ENCODE measurements at regions not wholly inside any gene's neighbourhood (a gene's known extent, or its start where the extent isn't known, plus 50 kb on each side); places are given as distances from the start of the nearest gene placed in this dataset.

DNA sequence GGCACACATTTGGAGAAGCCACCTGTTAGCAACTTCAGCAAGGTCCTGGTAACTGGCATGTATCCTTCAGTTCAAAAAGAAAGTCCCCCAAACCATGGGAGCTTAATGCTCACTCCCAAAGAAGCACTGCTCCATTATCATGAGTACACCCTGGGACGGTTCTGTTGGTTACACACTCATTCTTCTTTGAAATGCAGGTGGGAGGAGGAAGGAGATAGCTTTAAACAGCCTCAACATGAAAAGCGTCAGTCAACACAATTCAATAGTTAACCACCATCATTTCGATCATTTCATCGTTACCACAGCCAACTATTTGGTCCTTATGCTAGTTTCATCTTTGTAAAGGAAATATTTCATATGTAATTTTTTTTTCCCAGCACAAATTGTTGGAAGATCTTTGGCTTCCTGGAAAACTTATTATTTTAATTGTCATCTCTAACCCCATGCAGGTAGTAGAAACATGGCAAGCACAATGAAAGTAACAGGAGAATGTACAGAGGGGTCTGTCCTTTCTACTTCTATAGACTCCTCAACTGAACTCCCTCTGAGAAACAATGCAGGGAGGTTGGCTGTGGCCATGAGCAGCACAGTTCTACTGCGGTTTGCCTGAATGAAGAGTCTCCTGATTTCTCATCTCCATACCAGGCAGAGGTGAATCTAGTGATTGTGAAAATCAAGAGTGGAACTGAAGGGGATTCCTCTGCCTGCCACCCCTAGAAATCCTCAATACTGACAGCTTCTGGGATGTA lies 196.4 kb upstream of the FOXN3 start:
- Histone ChIP-seq H3K27ac (no peak overlapping the region), H3K4me1 (peaks cover 0 to 26% (median 3%) of the 10 kb centered on the region in 4 donors), H3K36me3 (no peaks in the 10 kb centered on the region), H3K27me3 (no peaks in the 10 kb centered on the region), H3K9me3 (no peaks in the 10 kb centered on the region), H3K4me3 (no peak overlapping the region)
- DNase-seq (ENCODE audit: low spot score in 2 of 2): no peak
- no peak for TF ChIP-seq EP300 (IDR thresholded peaks at IDR 0.05)
- 88 to 93% methylated on average over 5 of the region's 5 CpGs for WGBS, 2 donors

DNA sequence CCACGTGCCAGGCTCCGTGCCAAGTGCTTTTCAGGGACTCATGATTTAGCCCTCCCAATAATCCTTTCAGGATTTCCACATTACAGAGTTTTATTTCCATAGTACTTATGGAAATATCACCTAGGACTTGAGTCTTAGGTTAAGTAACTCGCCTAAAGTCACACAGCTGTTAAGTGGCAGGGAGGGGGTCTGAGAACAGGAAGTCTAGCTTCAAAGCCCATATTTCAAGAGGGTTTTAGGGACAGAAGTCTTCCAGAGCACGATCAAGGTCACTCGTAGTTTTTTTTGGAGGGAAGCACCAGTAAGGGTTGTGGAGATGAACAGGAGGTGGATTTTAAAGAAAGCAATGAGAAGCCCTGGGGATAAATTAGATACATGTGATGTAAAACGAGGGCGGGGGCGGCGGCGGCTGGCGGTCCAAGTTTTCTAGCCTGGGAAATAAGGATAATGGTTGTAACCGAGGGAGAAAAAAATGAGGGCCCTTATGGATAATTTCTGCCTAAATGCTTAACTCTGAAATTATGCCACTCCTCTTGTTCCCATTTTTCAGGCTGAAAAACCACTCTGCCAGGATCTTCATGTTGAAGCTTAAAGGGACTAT lies 192.6 kb upstream of the FOXN3 start:
- DNase-seq (ENCODE audit: low spot score in 2 of 2): no peak
- Histone ChIP-seq H3K36me3 (no peaks in the 10 kb centered on the region), H3K27me3 (no peaks in the 10 kb centered on the region), H3K27ac (no peak overlapping the region), H3K4me1 (no peaks in the 10 kb centered on the region), H3K9me3 (peaks cover 0 to 10% (median 2%) of the 10 kb centered on the region in 4 donors), H3K4me3 (no peak overlapping the region)
- TF ChIP-seq, protein P1, sequence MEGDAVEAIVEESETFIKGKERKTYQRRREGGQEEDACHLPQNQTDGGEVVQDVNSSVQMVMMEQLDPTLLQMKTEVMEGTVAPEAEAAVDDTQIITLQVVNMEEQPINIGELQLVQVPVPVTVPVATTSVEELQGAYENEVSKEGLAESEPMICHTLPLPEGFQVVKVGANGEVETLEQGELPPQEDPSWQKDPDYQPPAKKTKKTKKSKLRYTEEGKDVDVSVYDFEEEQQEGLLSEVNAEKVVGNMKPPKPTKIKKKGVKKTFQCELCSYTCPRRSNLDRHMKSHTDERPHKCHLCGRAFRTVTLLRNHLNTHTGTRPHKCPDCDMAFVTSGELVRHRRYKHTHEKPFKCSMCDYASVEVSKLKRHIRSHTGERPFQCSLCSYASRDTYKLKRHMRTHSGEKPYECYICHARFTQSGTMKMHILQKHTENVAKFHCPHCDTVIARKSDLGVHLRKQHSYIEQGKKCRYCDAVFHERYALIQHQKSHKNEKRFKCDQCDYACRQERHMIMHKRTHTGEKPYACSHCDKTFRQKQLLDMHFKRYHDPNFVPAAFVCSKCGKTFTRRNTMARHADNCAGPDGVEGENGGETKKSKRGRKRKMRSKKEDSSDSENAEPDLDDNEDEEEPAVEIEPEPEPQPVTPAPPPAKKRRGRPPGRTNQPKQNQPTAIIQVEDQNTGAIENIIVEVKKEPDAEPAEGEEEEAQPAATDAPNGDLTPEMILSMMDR (IDR thresholded peaks at IDR 0.05): no peak
- TF ChIP-seq EP300 (IDR thresholded peaks at IDR 0.05): no peak
- no peak for TF ChIP-seq POLR2A (IDR thresholded peaks at IDR 0.05)
- 65 to 69% methylated on average over 12 of the region's 12 CpGs for WGBS, 2 donors

DNA sequence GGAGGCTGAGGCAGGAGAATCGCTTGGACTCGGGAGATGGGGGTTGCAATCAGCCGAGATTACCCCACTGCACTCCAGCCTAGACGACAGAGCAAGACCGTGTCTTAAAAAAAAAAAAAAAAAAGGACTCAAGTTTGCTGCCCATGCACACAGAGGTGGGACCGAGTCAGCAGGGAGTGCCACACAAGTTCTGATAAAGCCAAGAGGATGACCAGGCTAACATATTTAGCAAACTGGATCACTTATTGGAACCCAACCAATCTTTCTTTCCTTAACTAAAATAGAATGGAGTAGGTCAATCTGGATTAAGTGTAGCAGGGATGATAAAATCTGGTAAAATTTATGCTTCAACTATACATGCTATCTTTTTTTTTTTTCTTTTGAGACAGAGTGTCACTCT lies 190.4 kb upstream of the FOXN3 start:
- WGBS, 2 donors: 94 to 97% methylated on average over 6 of the region's 6 CpGs
- H3K9me3 ChIP-seq: peaks cover 0 to 10% (median 2%) of the 10 kb centered on the region in 4 donors
- H3K36me3 ChIP-seq: no peaks in the 10 kb centered on the region
- no peaks in the 10 kb centered on the region for H3K4me1 ChIP-seq
- no peak overlapping the region for H3K4me3 ChIP-seq
- TF ChIP-seq EP300 (IDR thresholded peaks at IDR 0.05) (no peak), POLR2A (IDR thresholded peaks at IDR 0.05) (no peak)
- TF ChIP-seq, protein P1 (IDR thresholded peaks at IDR 0.05): no peak
- DNase-seq (ENCODE audit: low spot score in 2 of 2): no peak
- no peaks in the 10 kb centered on the region for H3K27me3 ChIP-seq
- H3K27ac ChIP-seq: no peak overlapping the region

DNA sequence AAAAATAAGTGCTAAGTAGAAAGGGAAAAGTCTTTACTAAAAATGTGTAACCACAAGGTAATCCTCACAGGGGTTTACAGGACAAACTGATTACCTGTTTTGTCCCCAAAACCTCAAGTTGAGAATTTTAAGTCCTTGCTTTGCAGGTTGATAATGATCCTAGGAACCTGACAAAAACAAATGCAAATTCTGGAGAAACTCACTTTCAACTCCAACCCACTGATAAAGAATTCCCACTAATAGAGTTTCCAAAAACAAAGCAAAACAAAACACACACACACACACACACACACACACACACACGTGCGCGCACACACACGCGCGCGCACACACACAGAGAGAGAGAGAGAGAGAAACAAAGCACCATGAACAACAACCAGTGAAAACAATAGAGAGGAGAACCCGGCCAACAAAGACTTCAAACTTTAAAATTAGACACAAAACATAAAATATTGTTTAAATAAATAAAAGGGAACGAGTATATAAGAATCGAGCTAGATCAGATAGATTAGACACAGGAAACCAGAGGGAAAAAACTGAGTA lies 187.0 kb upstream of the FOXN3 start:
- TF ChIP-seq, protein P1 (IDR thresholded peaks at IDR 0.05): no peak
- no peak for DNase-seq (ENCODE audit: low spot score in 2 of 2)
- Histone ChIP-seq H3K9me3 (peaks cover 0 to 20% (median 6%) of the 10 kb centered on the region in 4 donors), H3K27me3 (no peaks in the 10 kb centered on the region), H3K27ac (no peak overlapping the region), H3K4me3 (no peak overlapping the region), H3K4me1 (no peaks in the 10 kb centered on the region), H3K36me3 (no peaks in the 10 kb centered on the region)
- WGBS, 2 donors: 72 to 79% methylated on average over 10 of the region's 10 CpGs

DNA sequence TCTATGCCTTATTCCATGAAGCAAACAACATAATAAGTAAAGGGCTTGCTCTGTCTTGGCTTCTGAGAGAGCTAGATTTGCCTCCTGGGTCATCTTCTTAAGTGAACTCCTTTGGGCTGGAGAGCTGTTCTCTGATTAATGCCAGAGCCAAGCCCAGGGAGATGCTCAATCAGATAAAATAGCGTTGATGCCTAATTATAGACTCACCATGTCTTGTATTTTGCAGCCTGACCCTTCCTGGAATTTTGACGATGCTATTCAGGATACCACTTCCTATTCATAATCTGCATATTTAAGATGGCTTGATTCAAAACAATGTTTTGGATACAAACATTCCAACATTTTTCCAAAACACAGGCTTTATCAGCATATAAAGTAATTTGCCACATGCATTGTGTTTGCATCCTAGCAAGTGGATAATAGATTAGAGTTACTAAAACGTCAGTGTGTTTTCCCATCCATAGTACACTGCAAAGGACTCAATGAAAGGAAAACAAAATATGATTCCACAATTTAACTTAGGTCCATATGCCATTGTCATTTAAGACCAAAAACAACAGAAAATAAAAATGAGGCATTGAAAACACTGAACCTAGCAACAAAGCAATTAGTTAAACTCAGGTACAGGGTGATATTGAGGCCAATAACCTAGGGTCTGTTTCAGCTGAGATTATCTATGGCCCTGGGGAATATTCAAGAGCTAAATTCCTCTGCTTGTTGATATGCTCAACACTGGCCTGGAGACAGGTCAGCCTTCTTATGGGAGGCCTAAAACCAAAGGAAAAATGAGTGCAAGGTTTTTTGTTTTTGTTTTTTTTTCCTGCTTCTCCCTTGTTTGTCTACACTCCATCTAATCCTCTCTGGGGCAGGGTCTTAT lies 184.2 kb upstream of the FOXN3 start:
- Histone ChIP-seq H3K9me3 (peaks cover 0 to 42% (median 19%) of the 10 kb centered on the region in 4 donors), H3K27ac (no peak overlapping the region), H3K4me1 (no peaks in the 10 kb centered on the region), H3K36me3 (no peaks in the 10 kb centered on the region), H3K27me3 (no peaks in the 10 kb centered on the region), H3K4me3 (no peak overlapping the region)
- 49 to 55% methylated on average over 3 of the region's 3 CpGs for WGBS, 2 donors
- TF ChIP-seq EP300 (IDR thresholded peaks at IDR 0.05) (no peak), POLR2A (IDR thresholded peaks at IDR 0.05) (no peak)
- TF ChIP-seq, protein P1 (IDR thresholded peaks at IDR 0.05): no peak
- DNase-seq (ENCODE audit: low spot score in 2 of 2): no peak

All from tibial nerve (tissue), 4 donors.